Activated CD4-positive, alpha-beta memory T cell treated with anti-CD3 and anti-CD28 coated beads for 36 hours (primary cell): ENCODE measurements at regions not wholly inside any gene's neighbourhood (a gene's known extent, or its start where the extent isn't known, plus 50 kb on each side); places are given as distances from the start of the nearest gene placed in this dataset.

Source experiments
- CTCF ChIA-PET: fragments of 350-600 bp; sonication (Branson Sonifier 250); formaldehyde crosslinking; loops from one replicate; lab custom pipeline; 2021; ENCODE audit warnings: antibody characterized with exemption, inconsistent platforms; lab: Charles Lee
- POLR2A ChIA-PET: fragments of 350-600 bp; sonication (Branson Sonifier 250); formaldehyde crosslinking; loops from one replicate; lab custom pipeline; 2021; ENCODE audit warnings: antibody characterized with exemption; lab: Charles Lee
- DNase-seq: peaks from one replicate; pipeline ENCODE4 v3.0.0-alpha.2; 2020
- H3K27ac Mint-ChIP-seq: one replicate; pipeline ENCODE4 v1.8.0; 2021; ENCODE audit warnings: mixed read lengths
- H3K27me3 Mint-ChIP-seq: one replicate; pipeline ENCODE4 v1.8.0; 2021; ENCODE audit warnings: mixed read lengths
- H3K36me3 Mint-ChIP-seq: one replicate; pipeline ENCODE4 v1.8.0; 2021; ENCODE audit warnings: mixed read lengths
- H3K4me1 Mint-ChIP-seq: one replicate; pipeline ENCODE4 v1.8.0; 2021; ENCODE audit warnings: low read depth, mixed read lengths
- H3K4me3 Mint-ChIP-seq: one replicate; pipeline ENCODE4 v1.8.0; 2021; ENCODE audit warnings: mild to moderate bottlenecking, mixed read lengths
- H3K9me3 Mint-ChIP-seq: one replicate; pipeline ENCODE4 v1.8.0; 2021; ENCODE audit warnings: mixed read lengths
- intact Hi-C: fragments of 100-400 bp; cut with micrococcal nuclease; formaldehyde crosslinking; loops from one replicate; pipeline ENCODE4 v1.15.1; 2023

DNA sequence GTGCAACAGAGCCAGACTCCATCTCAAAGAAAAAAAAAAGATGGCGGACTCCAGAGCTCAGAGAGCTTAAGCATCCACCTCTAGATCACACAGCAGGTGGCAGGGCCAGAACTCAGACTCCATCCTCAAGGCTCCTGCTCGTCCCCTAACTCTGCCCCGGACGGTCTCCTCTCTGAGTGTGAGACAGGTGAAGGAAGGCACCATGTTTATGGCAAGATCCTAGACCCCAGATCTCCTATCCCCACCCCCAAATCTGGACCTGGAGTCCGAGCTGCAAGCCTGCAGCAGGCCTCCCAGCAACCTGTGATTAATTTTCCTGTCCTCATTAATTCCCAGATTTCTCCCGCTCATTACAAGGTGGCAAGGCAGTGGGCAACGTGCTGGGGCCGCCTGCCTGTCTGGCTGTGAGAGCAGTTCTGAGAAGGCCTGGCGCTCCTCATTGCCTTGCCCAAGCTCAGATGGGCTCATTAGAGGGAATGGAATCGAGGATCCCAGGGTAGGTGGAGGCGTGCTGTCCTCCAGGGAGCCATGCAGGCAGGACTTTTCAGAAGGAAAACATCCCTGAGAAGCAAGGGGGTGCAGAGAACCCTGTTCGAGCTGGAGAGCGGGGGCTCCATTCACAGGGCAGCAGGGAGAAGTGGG, 296.6 kb upstream of the RTL1 start:
- Mint-ChIP-seq H3K36me3 (no peaks in the 10 kb centered on the region), H3K4me3 (no peak overlapping the region), H3K27ac (no peak overlapping the region), H3K27me3 (peaks cover 2% of the 10 kb centered on the region), H3K4me1 (no peaks in the 10 kb centered on the region), H3K9me3 (peaks cover 10% of the 10 kb centered on the region)
- intact Hi-C loops = no loop called here
- ChIA-PET CTCF (no interaction called here), POLR2A (no interaction called here)
- no peak for DNase-seq

DNA sequence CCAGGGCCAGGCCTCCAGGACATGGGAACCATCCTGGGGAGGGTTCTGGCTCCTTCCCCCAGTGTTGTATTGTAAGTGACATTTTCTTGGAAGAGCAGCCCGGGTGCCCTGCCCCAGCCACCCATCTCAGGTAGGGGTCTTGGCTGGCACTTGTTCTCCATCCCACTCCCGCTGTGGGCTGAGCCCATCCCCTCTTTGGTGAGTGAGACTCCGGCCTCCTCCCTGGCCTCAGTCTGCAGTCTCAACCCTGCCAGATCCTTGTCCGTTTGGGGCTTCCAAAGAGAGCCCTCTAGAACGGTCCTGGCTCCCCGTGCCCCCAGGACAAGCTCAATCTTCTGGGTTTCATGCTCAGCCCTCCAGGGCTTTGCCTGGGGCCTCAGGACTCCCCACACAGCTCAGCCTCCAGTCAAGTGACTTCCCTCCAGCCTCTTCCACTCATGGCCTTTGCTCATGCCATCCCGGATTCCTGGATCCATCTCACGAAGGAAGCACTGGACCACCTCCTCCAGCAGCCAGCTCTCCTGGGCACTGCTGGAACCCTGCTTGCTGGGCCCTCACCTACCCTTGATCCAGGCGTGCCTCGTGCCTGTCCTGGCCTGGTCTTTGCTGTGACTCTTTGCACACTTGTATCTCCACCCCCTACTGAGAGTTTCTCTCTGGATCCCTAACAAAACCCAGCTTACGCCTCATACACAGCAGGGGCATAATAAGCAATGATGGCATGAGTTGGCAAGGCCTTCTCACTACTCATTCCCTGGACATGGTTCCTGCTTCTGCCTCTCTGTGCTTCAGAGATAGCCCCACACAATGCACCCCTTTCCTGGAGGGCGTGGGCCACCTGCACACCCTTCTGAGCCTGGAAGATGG, 297.4 kb upstream of the RTL1 start:
- Mint-ChIP-seq H3K27ac (no peak overlapping the region), H3K9me3 (peaks cover 17% of the 10 kb centered on the region), H3K4me3 (no peak overlapping the region), H3K27me3 (peaks cover 2% of the 10 kb centered on the region), H3K4me1 (no peaks in the 10 kb centered on the region), H3K36me3 (no peaks in the 10 kb centered on the region)
- CTCF ChIA-PET = no interaction called here
- POLR2A ChIA-PET = no interaction called here
- intact Hi-C loops = no loop called here
- no peak for DNase-seq

DNA sequence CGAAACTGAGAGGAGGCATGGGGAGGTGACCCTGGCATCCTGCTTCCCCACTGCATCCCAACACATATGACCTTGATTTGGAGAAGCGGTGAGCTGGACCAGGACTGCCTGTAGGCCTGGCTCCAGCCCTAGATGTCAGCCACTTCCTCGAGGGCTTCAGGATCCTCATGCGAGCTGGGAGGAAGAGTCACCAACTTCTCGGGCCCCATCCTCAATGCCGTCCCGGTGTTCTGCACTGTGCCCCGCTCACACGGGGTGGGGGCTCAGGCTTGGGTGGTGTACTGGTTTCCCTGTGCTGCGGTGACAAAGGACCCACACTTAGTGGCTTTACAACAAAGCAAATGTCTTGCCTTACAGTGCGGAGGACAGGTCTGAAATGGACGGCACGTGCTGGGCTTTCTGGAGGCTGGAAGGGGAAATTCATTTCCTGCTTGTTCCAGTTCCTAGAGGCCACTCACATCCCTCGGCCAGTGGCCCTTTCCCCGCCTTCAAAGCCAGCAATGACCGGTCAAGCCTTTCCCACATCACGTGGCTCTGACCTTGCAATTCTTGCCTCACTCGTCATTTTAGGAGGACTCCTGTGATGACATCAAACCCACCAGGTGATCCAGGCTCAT, 298.1 kb upstream of the RTL1 start:
- DNase-seq = no peak
- POLR2A ChIA-PET = no interaction called here
- Mint-ChIP-seq H3K9me3 (peaks cover 23% of the 10 kb centered on the region), H3K36me3 (no peaks in the 10 kb centered on the region), H3K4me1 (no peaks in the 10 kb centered on the region), H3K4me3 (no peak overlapping the region), H3K27me3 (peaks cover 2% of the 10 kb centered on the region), H3K27ac (no peak overlapping the region)
- CTCF ChIA-PET = no interaction called here
- intact Hi-C loops = no loop called here

DNA sequence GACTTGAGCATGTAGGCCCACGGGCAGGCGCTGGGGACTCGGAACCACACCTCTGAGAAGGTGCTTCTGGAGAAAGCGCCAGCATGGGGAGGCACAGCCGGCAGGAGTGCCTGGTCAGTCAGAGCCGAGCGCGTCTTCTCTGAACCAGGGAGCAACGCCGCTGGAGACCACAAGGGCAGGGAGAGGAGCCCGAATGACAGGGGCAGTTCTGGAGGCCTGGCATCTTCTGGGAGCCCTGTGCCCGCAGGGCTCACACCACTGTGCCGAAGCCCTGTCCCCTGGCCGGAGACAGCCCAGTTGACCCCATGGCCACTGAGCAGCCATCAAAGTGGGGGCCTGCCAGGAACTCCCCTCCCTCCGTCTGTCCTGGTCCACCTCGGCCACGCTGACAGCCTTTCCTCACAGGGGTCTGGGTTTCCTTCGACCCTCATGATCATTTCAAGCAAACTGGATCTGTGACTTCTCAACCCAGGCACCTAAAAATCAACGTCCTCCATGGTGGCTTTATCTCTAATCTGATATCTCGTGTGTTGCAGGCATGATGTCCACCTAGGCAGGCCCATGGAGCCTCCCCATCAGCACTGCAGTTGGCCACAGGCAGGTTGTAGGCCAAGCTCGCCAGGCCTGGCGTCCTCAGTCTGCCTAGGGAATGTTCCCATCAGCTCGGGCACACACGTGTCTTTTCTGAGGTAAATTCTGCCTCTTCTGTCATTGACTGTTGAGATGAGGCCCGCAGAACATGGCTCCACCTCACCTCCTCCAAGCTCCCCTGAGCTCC, 299.3 kb upstream of the RTL1 start:
- CTCF ChIA-PET = interaction anchor here (0.7 kb wide), 1 partner anchor 490 kb away, joined by 3 read pairs; no protein-coding TSS in a partner anchor
- peaks cover 2% of the 10 kb centered on the region for H3K27me3 Mint-ChIP-seq
- H3K4me3 Mint-ChIP-seq = no peak overlapping the region
- no peaks in the 10 kb centered on the region for H3K36me3 Mint-ChIP-seq
- H3K4me1 Mint-ChIP-seq = no peaks in the 10 kb centered on the region
- H3K27ac Mint-ChIP-seq = no peak overlapping the region
- DNase-seq = no peak
- H3K9me3 Mint-ChIP-seq = peaks cover 33% of the 10 kb centered on the region
- POLR2A ChIA-PET = no interaction called here
- intact Hi-C loops = no loop called here

DNA sequence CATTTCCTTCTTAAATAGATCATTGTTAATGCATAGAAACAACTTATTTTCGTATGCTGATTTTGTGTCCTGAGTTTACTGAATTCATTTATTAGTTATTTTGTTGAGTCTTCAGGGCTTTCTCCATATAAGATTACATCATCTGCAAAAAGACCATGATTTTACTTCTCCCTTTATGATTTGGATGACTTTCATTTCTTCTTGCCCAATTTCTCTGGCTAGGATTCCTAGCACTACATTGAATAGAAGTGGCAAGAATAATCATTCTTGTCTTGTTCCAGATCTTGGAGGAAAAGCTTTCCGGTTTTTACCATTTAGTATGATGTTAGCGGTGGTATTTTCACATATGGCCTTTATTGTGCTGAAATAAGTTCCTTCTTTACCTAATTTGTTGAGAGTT, 303.0 kb upstream of the RTL1 start:
- Mint-ChIP-seq H3K4me1 (no peaks in the 10 kb centered on the region), H3K9me3 (peaks cover 51% of the 10 kb centered on the region), H3K27ac (no peak overlapping the region), H3K4me3 (no peak overlapping the region), H3K27me3 (no peaks in the 10 kb centered on the region), H3K36me3 (peaks cover 3% of the 10 kb centered on the region)
- no peak for DNase-seq
- ChIA-PET POLR2A (no interaction called here), CTCF (no interaction called here)
- intact Hi-C loops = no loop called here

DNA sequence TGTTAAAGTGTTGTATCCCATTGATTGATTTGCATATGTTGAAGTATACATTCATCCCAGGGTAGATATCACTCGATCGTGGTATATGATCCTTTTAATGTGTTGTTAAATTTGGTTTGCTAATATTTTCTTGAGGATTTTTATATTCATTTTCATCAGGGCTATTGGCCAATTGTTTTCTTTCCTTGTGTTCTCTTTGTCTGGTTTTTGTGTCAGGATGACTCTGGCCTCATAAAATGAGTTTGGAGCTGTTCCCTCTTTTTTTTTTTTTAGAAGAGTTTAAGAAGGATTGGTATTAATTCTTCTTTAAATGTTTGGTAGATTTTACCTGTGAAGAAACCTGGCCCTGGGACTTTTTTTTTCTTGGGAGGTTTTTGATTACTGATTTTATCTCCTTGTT, 303.5 kb upstream of the RTL1 start:
- Mint-ChIP-seq H3K9me3 (peaks cover 55% of the 10 kb centered on the region), H3K36me3 (peaks cover 5% of the 10 kb centered on the region), H3K27ac (no peak overlapping the region), H3K27me3 (no peaks in the 10 kb centered on the region), H3K4me1 (no peaks in the 10 kb centered on the region), H3K4me3 (no peak overlapping the region)
- intact Hi-C loops = no loop called here
- ChIA-PET POLR2A (no interaction called here), CTCF (no interaction called here)
- DNase-seq = no peak

DNA sequence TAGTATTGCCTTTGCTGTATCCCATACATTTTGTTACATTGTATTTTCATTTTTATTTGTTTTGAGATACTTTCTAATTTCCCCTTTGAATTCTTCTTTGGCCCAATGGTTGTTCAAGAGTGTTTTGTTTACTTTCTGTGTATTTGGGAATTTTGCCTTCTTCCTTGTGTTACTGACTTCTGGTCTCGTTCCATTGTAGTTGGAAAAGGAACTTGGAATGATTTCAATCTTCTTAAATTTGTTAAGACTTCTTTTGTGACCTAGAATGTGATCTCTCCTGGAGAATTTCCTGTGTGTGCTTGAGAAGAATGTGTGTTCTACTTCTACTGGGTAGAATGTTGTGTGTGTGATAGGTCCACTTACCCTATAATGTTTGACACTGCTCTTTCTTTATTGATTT, 304.4 kb upstream of the RTL1 start:
- Mint-ChIP-seq H3K9me3 (peaks cover 60% of the 10 kb centered on the region), H3K27ac (no peak overlapping the region)
- POLR2A ChIA-PET = no interaction called here

DNA sequence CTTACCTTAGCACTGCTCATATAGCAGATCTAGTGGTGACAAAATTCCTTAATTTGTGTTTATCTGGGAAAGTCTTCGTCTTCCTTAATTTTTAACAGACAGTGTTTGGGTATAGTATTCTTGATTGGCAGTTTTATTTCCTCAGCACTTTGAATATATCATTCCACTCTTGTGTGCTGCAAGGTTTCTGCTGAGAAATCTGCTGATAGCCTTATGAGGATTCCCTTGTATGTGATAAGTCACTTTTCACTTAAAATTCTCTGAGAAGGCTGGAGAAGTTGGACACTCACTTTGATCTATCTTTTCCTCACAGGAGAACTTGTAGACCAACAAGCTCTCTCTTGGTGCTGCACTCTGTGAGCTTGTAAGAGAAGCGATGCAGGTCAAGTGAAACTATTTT, 306.1 kb upstream of the RTL1 start:
- H3K27me3 Mint-ChIP-seq = no peaks in the 10 kb centered on the region
- H3K4me3 Mint-ChIP-seq = no peak overlapping the region
- H3K9me3 Mint-ChIP-seq = peaks cover 66% of the 10 kb centered on the region
- H3K36me3 Mint-ChIP-seq = peaks cover 7% of the 10 kb centered on the region
- CTCF ChIA-PET = no interaction called here
- no peaks in the 10 kb centered on the region for H3K4me1 Mint-ChIP-seq
- no peak for DNase-seq
- intact Hi-C loops = no loop called here
- H3K27ac Mint-ChIP-seq = no peak overlapping the region
- POLR2A ChIA-PET = no interaction called here

More for the DNA sequence above, 304.4 kb upstream of the RTL1 start:
- DNase-seq = no peak
- Mint-ChIP-seq H3K4me3 (no peak overlapping the region), H3K27me3 (no peaks in the 10 kb centered on the region), H3K4me1 (no peaks in the 10 kb centered on the region), H3K36me3 (peaks cover 7% of the 10 kb centered on the region)
- CTCF ChIA-PET = no interaction called here
- intact Hi-C loops = no loop called here

DNA sequence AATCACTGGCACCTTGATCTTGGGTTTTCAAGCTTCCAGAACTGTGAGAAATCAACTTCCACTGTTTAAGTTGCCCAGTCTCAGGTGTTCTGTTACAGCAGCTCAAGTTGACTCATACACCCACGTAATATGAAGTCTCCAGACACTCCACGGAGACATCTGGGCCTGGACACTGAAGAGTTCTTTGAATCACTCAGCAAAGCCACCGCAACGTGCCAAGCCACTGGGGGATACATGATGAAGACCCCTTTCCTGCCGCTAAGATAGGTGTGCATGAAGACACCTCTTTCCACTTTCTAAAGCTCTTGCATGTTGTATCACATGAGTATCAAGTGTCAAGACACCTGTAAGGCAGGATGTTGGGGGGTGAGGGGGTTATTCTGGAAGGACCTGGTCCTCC, 311.7 kb upstream of the RTL1 start:
- CTCF ChIA-PET = no interaction called here
- POLR2A ChIA-PET = no interaction called here

DNA sequence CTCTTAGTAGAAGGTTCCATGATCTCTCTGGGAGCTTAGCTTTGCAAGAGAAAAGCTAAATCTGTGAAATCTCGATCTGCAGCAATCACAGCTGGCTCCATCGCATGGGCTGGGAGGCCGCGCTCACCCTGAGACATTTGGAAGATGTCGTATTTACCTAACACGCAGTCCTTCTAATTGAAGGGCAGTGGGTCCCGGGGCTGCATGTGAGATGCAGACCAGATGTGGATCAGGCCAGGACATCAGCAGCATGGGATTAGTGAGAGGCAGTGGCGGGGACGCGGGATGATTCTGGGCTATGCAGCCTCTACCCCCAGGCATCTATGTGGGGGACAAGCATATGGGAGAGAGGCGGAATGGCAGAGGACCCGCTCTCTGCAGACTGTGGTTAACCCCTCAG, 312.4 kb upstream of the RTL1 start:
- POLR2A ChIA-PET = no interaction called here
- CTCF ChIA-PET = no interaction called here
- peak; percentile 3 for DNase-seq
- intact Hi-C loops = no loop called here
- no peak overlapping the region for H3K27ac Mint-ChIP-seq
- H3K4me3 Mint-ChIP-seq = no peak overlapping the region
- peaks cover 25% of the 10 kb centered on the region for H3K9me3 Mint-ChIP-seq
- no peaks in the 10 kb centered on the region for H3K4me1 Mint-ChIP-seq
- peaks cover 2% of the 10 kb centered on the region for H3K27me3 Mint-ChIP-seq
- H3K36me3 Mint-ChIP-seq = peaks cover 4% of the 10 kb centered on the region

More for the DNA sequence above, 311.7 kb upstream of the RTL1 start:
- Mint-ChIP-seq H3K27me3 (no peaks in the 10 kb centered on the region), H3K4me1 (no peaks in the 10 kb centered on the region), H3K36me3 (peaks cover 4% of the 10 kb centered on the region), H3K9me3 (peaks cover 31% of the 10 kb centered on the region), H3K27ac (no peak overlapping the region), H3K4me3 (no peak overlapping the region)
- DNase-seq = no peak
- intact Hi-C loops = no loop called here

DNA sequence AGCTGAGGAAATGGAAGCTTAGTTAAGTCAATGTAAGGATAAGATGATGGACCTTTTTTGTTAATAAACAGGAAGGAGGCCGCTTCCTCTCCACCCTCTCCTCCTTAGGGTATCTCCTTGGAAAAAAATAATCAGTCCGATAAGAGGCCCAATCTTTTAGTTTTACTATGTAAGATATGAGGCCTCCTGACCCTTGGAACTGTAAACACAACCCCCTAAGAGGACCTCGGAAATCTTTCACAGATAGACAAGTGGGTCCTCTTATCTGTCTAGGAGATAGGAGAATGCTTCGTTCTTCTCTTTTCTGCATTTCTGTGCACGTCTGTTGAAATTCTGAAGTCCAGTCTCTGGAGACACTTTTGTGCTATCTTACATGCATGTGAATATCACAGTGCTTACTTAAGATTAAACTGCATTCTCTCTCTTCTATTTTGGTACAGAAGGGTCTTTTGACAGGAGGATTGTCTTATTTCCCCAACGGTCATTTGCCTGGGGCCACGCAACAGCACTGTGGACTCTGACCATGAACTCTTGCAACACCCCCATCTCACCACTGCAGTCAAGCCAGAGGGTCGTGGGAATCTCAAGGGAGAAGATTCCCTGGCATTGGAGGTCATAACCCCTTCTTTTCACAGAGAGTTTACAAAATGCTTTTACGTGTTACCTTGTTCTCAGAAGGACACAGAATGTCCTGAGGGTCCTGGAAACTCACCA, 313.0 kb upstream of the RTL1 start:
- Mint-ChIP-seq H3K4me3 (no peak overlapping the region), H3K4me1 (no peaks in the 10 kb centered on the region), H3K27ac (no peak overlapping the region), H3K9me3 (peaks cover 25% of the 10 kb centered on the region), H3K27me3 (peaks cover 2% of the 10 kb centered on the region), H3K36me3 (peaks cover 4% of the 10 kb centered on the region)
- CTCF ChIA-PET = no interaction called here
- intact Hi-C loops = no loop called here
- POLR2A ChIA-PET = no interaction called here
- no peak for DNase-seq
